Iris pigment epithelial cell (primary cell): ENCODE measurements at regions not wholly inside any gene's neighbourhood (a gene's known extent, or its start where the extent isn't known, plus 50 kb on each side); places are given as distances from the start of the nearest gene placed in this dataset.
A peak's percentile ranks its signal among the peaks of the same experiment; 100 is the strongest.

Source experiments
- DNase-seq: peaks from one replicate; pipeline ENCODE4 v3.0.0-alpha.2; 2011; ENCODE audit warnings: low read depth

DNA sequence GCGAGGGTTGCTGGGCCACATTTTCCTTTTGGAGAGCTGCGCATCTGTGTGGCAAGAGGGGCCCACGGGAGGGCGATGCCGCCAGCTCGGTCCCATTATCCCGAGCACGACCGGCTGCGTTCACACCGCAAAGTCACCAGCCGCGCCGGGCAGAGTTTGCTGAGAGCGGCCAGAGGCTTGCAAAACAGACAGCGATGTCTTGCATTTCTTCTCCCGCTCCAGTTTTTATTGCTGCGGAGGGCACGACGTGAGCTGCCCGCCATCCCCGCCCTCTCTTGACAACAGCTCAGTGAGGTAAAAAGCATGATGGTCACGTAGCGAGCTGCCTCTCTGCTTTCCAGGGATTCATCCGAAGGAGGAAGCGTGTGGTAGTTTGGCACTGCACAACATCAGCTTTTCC, 102.1 kb upstream of the TENM3 start:
- DNase-seq, result peak; percentile 8

DNA sequence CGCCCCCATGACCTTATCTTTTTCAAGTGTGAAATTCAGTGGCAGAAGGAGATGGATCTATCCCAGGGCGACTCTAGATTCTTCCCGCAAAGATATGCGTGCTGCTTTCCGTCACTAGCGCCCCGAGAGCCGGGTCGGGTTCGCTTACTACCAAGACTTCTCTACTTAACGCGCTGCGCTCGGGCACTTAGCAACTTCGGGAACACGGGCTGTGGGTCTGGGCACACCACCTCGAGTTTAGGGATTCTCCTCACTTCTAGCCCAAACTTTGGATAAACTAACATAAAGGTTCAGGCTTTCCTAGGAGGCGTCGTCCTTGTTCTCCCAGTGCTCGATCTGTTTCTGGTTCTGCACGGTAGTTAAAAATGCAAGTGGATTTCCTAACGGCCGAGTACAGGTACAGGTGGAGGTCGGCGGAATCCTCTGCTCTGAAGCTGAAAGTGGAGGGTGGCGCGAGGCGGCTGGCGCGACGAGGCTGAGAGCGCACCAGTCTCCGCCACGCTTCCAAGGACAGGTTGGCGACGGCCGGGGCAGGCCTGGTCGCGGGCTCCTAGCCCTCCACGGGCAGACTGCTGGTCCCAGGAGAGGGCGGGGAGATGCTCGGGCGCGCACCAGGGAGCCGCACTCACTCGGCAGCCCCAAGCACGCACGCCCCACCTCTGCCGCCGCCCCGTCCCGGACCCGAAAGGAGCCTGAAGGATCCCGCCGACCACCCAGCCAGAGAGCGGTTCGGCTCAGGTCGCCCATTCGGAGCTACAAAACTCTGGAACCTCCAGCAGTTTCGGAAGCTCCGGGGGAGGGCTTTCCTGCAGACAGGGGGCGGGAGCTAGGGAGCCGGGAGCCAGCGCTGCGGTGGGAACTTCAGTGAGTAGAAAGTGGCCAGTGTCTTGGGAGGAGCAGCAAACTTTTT, 100.8 kb upstream of the TENM3 start:
- peak; percentile 46 for DNase-seq

GRCh38 chr4:182143086-182143821, 99.9 kb upstream of the TENM3 start:
- peak; percentile 31 for DNase-seq

DNA sequence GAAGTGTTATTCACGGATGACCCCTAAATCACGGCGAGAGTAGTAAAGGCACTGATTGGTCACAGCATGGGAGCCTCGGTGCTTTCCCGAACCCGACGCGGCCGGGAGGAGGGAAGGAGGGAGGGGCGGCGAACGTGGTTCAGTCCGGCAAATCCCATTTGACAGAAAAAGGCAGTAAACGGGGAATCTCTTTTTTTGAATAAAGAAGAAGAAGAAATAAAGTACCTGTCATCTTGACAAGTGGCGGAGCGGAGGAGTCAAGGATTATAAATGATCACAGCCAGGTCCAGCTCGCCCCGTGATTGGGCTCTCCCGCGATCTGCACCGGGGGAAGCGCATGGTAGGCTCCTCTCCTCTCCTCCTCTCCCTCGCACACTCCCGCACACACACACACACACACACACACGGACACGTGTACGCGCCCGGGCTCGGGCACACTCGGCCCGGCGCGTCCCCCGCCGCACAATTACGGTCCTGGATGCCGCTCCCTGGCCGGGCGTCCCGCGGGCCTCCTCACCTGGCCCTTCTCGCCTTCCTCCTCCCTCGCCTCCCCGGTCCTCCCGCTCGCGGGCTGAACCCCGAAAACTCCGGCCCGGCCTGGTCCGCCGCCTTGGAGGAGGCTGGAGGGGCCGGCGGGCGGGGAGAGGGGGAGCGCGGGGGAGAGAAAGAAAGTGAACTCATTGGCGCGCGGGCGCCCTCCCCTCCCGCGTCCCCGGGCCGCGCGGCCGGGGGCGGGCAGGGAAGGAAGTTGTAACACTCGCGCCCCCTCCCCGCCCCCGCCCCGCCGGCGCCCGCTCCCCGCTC, 99.2 kb upstream of the TENM3 start:
- DNase-seq, result peak; percentile 86

DNA sequence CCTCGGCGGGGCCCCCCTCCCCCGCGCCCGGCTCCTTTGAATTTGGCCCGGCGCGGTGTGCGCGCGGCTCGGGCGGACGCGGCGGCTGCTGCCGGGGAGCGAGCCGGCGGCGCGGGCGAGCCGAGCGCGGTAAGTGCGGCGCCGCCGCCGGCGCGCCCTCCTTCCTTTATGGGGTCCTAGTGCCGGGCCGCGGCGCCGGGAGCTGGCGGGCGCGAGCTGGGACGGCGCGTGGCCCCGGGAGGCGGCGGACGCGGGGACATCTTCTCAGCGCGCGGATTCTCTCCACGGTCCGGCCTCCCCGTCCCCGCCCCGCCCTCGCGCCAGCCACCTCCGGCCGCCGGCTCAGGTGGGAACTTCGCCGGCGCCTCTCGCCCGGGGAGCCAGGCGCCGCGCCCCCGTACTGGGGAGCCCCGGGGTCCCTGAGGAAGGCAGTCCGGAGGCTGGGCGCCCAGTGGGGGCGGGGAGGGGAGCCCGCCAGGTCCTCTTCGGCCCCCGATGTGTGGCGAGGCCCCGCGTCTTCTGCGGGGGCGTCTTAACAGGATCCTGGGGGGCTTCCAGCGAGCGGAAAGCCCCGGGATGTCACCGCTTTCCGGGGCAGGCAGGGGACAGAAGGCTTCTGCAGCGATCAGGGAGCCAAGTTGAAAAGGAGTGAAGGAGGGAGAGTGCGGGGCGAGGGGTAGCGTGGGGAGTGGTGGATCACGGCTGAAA, 98.4 kb upstream of the TENM3 start:
- DNase-seq, result peak; percentile 12

DNA sequence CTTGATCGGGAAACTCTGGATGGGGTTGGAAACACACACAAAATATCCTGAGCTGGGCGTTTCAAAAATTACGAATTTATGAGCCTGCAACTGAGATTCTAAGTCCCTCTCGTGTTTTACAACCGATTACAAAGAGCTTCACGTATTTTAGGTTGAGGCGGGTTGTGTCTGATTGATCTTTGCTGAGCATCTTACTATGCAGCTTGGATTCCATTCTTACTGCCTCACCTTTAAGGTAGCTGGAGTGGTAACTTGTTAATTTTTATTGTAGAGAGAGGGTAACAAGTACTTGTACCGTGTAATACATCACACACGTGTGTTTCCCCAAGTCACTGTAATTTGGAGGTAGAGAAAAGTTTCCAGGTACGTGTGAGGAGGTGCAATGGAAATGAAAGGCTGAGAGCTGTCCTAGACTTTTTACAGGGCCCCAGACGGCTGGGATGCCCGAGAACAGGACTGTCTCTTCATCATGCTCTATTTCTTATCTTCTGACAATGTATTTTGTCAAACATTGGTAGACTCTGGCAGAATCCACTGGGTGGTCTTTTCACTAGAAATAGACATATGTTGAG, 97.8 kb upstream of the TENM3 start:
- peak; percentile 14 for DNase-seq

DNA sequence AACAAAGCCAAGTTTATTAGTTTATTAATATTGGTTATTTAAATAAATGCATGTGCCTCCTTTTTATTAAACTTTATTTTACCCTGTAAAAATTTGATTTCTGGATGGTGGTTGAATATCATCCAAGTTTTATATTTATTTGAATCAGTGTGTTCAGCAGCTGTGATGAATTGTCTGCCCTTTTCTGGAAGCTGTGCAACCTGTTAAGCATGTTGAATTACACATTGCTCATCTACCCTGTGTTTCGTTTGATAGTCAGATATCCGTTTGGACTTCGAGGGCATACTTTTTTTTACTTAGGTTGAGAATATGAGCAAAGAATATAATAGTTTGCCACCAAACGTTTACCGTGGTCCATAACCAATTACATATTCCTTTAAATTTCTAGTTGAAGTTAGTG, 95.8 kb upstream of the TENM3 start:
- DNase-seq, result no peak

DNA sequence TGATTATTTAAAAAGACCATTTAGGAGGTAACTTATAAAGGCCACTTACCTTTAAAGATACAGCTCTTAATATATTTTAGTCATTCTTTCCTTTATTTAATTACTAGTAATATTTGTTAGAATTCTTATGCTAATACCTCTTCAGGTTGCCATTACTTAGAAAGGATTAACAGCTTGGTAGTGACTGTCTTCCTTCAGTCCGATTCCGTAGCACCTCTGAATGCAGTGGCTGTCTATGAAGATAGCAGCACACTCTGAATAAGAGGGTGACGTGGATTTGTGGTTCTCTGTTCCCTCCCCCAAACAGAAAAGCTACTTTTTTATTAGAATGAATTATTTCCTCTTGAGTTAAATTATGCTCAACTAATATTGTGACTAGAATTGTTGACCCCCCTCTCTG, 92.6 kb upstream of the TENM3 start:
- no peak for DNase-seq

DNA sequence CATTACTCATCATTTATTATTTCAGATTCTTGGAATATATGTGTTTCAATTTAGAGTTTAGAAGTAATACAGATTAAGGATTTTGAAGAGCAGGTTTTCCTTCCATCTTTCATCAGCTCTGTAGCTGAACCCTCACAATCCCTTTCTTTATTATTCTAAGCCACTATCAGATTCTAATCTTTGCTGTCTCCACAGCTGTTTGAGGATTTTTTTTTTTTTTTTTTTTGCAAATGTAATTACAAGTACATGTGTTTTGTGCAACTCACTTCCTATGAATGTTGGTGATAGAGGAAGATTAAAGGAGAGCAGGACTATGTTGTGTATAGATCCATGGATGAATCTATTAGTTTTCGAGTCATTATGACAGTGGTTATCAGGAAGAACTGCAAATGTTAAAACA, 87.4 kb upstream of the TENM3 start:
- DNase-seq, result peak; percentile 12

GRCh38 chr4:182163180-182163579, 80.0 kb upstream of the TENM3 start:
- DNase-seq, result no peak

DNA sequence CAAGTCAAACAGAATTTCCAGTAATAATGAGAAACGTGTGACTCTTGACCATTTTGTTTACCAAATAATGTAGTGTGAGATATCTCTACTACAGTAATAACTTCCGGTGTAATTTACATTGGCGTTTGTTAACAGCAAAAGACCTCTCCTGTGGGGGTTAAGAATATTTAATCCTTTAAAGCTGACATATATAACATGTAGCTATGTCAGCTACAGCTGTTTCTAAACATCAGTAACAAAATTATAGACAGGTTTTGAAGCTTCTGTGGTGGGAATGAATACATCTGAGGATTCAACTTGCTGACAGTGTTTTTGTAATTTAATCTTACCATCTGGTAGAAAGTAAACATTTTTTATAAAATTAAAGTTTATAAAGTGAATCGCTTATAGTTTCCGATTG, 73.6 kb upstream of the TENM3 start:
- DNase-seq, result no peak

DNA sequence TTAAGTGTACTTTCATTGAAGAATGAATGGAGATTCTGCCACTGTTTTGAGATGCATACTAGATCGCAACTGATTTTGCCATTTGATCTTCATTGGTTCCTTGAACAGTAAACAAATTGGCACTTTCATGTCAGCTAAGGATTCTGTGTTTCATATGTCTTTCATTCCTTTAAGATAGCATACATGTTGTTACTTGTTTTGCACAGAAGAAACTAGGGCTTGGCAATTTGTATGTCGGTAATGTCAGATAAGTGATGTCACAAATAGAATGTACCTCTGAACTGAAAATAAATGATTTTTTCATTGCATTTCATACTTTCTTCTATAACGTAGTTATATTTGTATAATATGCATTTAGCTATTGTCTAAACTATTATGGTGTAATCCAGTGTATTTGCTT, 73.2 kb upstream of the TENM3 start:
- no peak for DNase-seq

DNA sequence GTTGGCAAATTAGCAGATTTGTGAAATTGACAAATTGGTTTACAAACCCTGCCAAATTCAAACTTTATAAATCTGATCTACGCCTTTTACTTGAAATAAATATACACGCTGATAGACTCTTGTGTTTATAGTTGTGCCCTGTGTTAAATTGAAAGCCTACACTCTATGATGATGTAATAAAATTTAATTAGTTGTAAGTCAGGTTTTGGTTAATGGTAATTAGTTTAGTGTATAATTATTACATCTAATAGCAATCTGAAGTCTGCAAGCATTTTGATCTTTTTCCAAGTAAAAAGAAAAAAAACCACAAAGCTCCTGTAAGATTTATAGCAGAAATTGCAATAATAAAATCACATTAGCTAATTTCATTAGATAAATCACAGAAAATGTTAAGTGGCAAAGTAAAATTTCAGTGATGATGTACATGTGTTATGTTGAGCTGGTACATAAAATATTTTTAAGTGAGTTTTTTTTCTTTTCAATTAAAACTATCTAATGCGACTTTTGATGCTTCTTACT, 72.7 kb upstream of the TENM3 start:
- DNase-seq, result no peak

DNA sequence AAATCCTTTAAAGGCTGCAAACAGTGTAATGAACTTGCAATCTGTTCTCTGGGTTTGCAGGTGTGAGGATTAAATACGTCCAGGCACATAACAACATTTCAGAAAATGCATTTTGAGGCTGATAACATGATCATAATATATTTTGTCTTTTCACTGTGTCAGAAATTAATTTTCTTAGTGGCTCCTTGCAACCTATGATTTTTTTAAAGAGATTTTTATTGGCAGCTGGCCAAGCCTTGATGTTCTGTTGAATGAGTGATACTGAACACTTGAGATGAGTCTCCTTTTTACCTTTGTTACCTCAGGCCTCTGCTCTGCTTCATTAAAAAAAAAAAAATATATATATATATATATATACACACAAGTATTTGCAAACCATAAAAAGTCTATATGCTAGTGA, 68.2 kb upstream of the TENM3 start:
- no peak for DNase-seq

- no peak for DNase-seq
Observed at GRCh38 chr4:182175788-182176519, 67.2 kb upstream of the TENM3 start.

- DNase-seq, result peak; percentile 38
Observed at GRCh38 chr4:182177166-182177565, 66.0 kb upstream of the TENM3 start.

DNA sequence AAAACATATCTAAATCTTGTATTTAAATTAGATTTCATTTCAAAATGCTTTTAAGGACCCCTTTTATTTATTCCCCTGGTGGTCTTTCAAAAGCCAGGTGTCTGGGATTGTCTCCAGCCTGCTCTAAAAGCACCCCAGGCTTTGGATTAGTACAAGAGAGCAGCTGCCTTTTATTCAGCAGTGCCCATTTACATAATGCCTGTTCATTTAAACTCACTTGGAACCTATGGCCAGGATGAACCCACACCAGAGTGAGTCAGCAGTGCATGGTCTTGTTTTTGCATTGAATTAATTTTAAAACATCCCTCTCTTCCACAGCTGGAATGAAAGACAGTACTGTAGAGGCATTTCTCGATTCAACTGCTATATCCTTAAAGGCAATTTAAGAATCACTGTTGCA, 64.1 kb upstream of the TENM3 start:
- peak; percentile 80 for DNase-seq

DNA sequence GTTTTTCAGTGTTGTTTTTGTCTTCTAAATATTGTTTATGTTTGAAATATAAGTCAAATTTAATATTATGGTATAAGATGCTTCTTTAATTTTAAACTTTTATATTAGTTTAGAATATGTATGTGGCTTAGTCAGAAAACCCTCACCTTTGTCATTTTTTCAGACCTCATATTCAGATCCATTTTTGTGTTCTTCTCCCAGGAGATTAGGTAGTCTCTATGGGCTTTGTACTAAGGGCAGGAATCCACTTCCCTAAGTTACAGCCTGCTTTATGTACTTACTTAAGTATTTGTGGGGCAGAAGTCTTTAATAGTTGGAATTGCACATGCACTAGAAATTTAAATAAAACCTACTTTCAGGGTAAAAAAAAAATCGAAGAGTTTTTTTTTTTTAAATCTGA, 63.5 kb upstream of the TENM3 start:
- no peak for DNase-seq

DNA sequence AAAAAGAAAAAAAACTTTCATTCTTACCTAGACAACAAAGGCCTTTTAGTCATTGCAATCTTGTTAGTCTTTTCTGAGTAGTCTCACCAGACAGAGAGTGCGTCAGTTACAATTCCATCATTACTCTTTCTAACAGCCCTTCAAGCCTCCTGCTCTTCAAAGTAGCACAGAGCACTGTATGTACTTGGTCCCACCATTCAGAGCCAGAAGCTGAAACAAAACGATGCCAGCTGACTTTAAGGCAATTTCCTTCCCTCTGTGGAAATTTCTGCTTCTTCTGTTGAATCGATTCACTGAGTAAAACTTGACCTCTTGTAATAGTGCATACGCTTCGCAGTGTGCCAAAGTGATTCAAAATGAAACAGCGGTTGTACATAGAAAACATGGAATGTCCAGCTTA, 57.7 kb upstream of the TENM3 start:
- no peak for DNase-seq

DNA sequence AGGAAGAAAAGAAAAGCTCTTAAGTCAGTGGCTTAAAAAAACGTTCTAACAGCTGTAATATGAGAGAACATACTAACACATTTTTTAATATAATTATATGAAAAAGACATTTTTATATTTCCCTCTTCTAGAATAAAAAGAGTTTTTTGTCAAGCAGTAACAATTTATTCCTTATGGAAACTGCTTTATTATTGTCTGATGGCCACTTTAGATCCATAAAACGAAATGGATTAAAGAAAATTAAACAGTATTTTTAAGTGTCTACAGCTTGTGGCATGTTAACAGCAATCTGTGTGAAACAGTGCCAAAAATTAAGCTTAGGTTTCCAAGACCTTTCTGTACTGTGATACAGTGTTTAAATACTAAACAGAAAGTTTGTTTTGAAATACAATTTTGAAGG, 55.5 kb upstream of the TENM3 start:
- DNase-seq, result no peak

GRCh38 chr4:182188622-182189021, 54.6 kb upstream of the TENM3 start:
- peak; percentile 57 for DNase-seq
